Activated CD4-positive, alpha-beta T cell treated with anti-CD3 and anti-CD28 coated beads, Interleukin-2, amount 10 ng/mL, durations not matched to agents 7 days and 5 days (primary cell): ENCODE measurements at regions not wholly inside any gene's neighbourhood (a gene's known extent, or its start where the extent isn't known, plus 50 kb on each side); places are given as distances from the start of the nearest gene placed in this dataset.

Experiments
- CTCF ChIA-PET: fragments of 350-600 bp; sonication (Branson Sonifier 250); formaldehyde crosslinking; loops from one replicate; lab custom pipeline; 2021; ENCODE audit warnings: antibody characterized with exemption; lab: Charles Lee
- POLR2A ChIA-PET: fragments of 350-600 bp; sonication (Branson Sonifier 250); formaldehyde crosslinking; loops from one replicate; lab custom pipeline; 2021; ENCODE audit warnings: antibody characterized with exemption; lab: Charles Lee
- DNase-seq: peaks from one replicate; pipeline ENCODE4 v3.0.0-alpha.2; 2020
- H3K27ac Mint-ChIP-seq: one replicate; pipeline ENCODE4 v1.8.0; 2021; ENCODE audit warnings: mild to moderate bottlenecking, moderate library complexity, mixed read lengths
- H3K27me3 Mint-ChIP-seq: one replicate; pipeline ENCODE4 v1.8.0; 2021; ENCODE audit warnings: mixed read lengths
- H3K36me3 Mint-ChIP-seq: one replicate; pipeline ENCODE4 v1.8.0; 2021; ENCODE audit warnings: low read depth, mixed read lengths
- H3K4me1 Mint-ChIP-seq: one replicate; pipeline ENCODE4 v1.8.0; 2021; ENCODE audit warnings: mixed read lengths
- H3K4me3 Mint-ChIP-seq: one replicate; pipeline ENCODE4 v1.8.0; 2021; ENCODE audit warnings: mild to moderate bottlenecking, moderate library complexity, mixed read lengths
- H3K9me3 Mint-ChIP-seq: one replicate; pipeline ENCODE4 v1.8.0; 2021; ENCODE audit warnings: mixed read lengths

- no peak for DNase-seq
- H3K4me3 Mint-ChIP-seq = no peak overlapping the region
- ChIA-PET POLR2A (no interaction called here), CTCF (interaction anchor here (0.6 kb wide), 1 partner anchor 48 kb away, joined by 3 read pairs; no protein-coding TSS in a partner anchor)
- H3K36me3 Mint-ChIP-seq = no peaks in the 10 kb centered on the region
- H3K4me1 Mint-ChIP-seq = no peaks in the 10 kb centered on the region
- H3K9me3 Mint-ChIP-seq = peaks cover 3% of the 10 kb centered on the region
- no peaks in the 10 kb centered on the region for H3K27me3 Mint-ChIP-seq
- H3K27ac Mint-ChIP-seq = no peak overlapping the region
These were observed 105.7 kb upstream of the SHH start for GRCh38 chr7:155917836-155918430.

GRCh38 chr7:155916926-155917655 lies 104.8 kb upstream of the SHH start:
- no peak overlapping the region for H3K4me3 Mint-ChIP-seq
- H3K9me3 Mint-ChIP-seq = peaks cover 3% of the 10 kb centered on the region
- no peak overlapping the region for H3K27ac Mint-ChIP-seq
- DNase-seq = no peak
- no peaks in the 10 kb centered on the region for H3K27me3 Mint-ChIP-seq
- no peaks in the 10 kb centered on the region for H3K4me1 Mint-ChIP-seq
- POLR2A ChIA-PET = no interaction called here
- CTCF ChIA-PET = no interaction called here
- H3K36me3 Mint-ChIP-seq = no peaks in the 10 kb centered on the region

GRCh38 chr7:155914341-155914740 lies 102.1 kb upstream of the SHH start:
- DNase-seq = no peak
- Mint-ChIP-seq H3K36me3 (no peaks in the 10 kb centered on the region), H3K4me1 (no peaks in the 10 kb centered on the region), H3K27ac (no peak overlapping the region), H3K27me3 (no peaks in the 10 kb centered on the region), H3K4me3 (no peak overlapping the region), H3K9me3 (peaks cover 9% of the 10 kb centered on the region)
- ChIA-PET CTCF (no interaction called here), POLR2A (no interaction called here)

GRCh38 chr7:155913719-155914118 lies 101.5 kb upstream of the SHH start:
- H3K27ac Mint-ChIP-seq = no peak overlapping the region
- no peaks in the 10 kb centered on the region for H3K36me3 Mint-ChIP-seq
- DNase-seq = no peak
- H3K9me3 Mint-ChIP-seq = peaks cover 9% of the 10 kb centered on the region
- ChIA-PET POLR2A (no interaction called here), CTCF (no interaction called here)
- no peaks in the 10 kb centered on the region for H3K4me1 Mint-ChIP-seq
- no peaks in the 10 kb centered on the region for H3K27me3 Mint-ChIP-seq
- H3K4me3 Mint-ChIP-seq = no peak overlapping the region

GRCh38 chr7:155913291-155913690 lies 101.0 kb upstream of the SHH start:
- Mint-ChIP-seq H3K27me3 (no peaks in the 10 kb centered on the region), H3K4me1 (no peaks in the 10 kb centered on the region), H3K36me3 (no peaks in the 10 kb centered on the region), H3K9me3 (peaks cover 6% of the 10 kb centered on the region), H3K27ac (no peak overlapping the region), H3K4me3 (no peak overlapping the region)
- ChIA-PET CTCF (no interaction called here), POLR2A (no interaction called here)
- DNase-seq = no peak

- Mint-ChIP-seq H3K36me3 (no peaks in the 10 kb centered on the region), H3K27ac (no peak overlapping the region), H3K9me3 (peaks cover 6% of the 10 kb centered on the region), H3K4me3 (no peak overlapping the region), H3K4me1 (no peaks in the 10 kb centered on the region), H3K27me3 (no peaks in the 10 kb centered on the region)
- CTCF ChIA-PET = no interaction called here
- no peak for DNase-seq
- POLR2A ChIA-PET = no interaction called here
These were observed 99.3 kb upstream of the SHH start for GRCh38 chr7:155911471-155912105.

- Mint-ChIP-seq H3K9me3 (peaks cover 11% of the 10 kb centered on the region), H3K36me3 (no peaks in the 10 kb centered on the region), H3K4me3 (no peak overlapping the region), H3K4me1 (no peaks in the 10 kb centered on the region), H3K27me3 (no peaks in the 10 kb centered on the region), H3K27ac (no peak overlapping the region)
- ChIA-PET POLR2A (no interaction called here), CTCF (no interaction called here)
- no peak for DNase-seq
These were observed 96.1 kb upstream of the SHH start for GRCh38 chr7:155908385-155908784.

- Mint-ChIP-seq H3K36me3 (no peaks in the 10 kb centered on the region), H3K4me1 (no peaks in the 10 kb centered on the region), H3K9me3 (peaks cover 11% of the 10 kb centered on the region), H3K27me3 (no peaks in the 10 kb centered on the region), H3K27ac (no peak overlapping the region), H3K4me3 (no peak overlapping the region)
- ChIA-PET CTCF (no interaction called here), POLR2A (no interaction called here)
- no peak for DNase-seq
These were observed 95.4 kb upstream of the SHH start for GRCh38 chr7:155907450-155908200.

GRCh38 chr7:155901176-155901575 lies 88.9 kb upstream of the SHH start:
- Mint-ChIP-seq H3K36me3 (no peaks in the 10 kb centered on the region), H3K4me3 (no peak overlapping the region), H3K27ac (no peak overlapping the region), H3K9me3 (peaks cover 3% of the 10 kb centered on the region), H3K27me3 (no peaks in the 10 kb centered on the region), H3K4me1 (no peaks in the 10 kb centered on the region)
- DNase-seq = no peak
- ChIA-PET CTCF (no interaction called here), POLR2A (no interaction called here)

- no peak overlapping the region for H3K4me3 Mint-ChIP-seq
- no peak for DNase-seq
- no peaks in the 10 kb centered on the region for H3K36me3 Mint-ChIP-seq
- POLR2A ChIA-PET = interaction anchor here (0.6 kb wide), 1 partner anchor 994 kb away, joined by 3 read pairs; no protein-coding TSS in a partner anchor
- CTCF ChIA-PET = no interaction called here
- no peak overlapping the region for H3K27ac Mint-ChIP-seq
- H3K9me3 Mint-ChIP-seq = peaks cover under 1% of the 10 kb centered on the region
- H3K27me3 Mint-ChIP-seq = no peaks in the 10 kb centered on the region
- no peaks in the 10 kb centered on the region for H3K4me1 Mint-ChIP-seq
These were observed 87.3 kb upstream of the SHH start for GRCh38 chr7:155899596-155899995.

- no peaks in the 10 kb centered on the region for H3K9me3 Mint-ChIP-seq
- H3K27me3 Mint-ChIP-seq = no peaks in the 10 kb centered on the region
- no peaks in the 10 kb centered on the region for H3K4me1 Mint-ChIP-seq
- ChIA-PET CTCF (no interaction called here), POLR2A (no interaction called here)
- H3K27ac Mint-ChIP-seq = no peak overlapping the region
- no peak overlapping the region for H3K4me3 Mint-ChIP-seq
- no peaks in the 10 kb centered on the region for H3K36me3 Mint-ChIP-seq
- no peak for DNase-seq
These were observed 85.6 kb upstream of the SHH start for GRCh38 chr7:155897758-155898386.

GRCh38 chr7:155896531-155897263 lies 84.4 kb upstream of the SHH start:
- Mint-ChIP-seq H3K27ac (no peak overlapping the region), H3K27me3 (no peaks in the 10 kb centered on the region), H3K36me3 (no peaks in the 10 kb centered on the region), H3K4me3 (no peak overlapping the region), H3K9me3 (no peaks in the 10 kb centered on the region), H3K4me1 (no peaks in the 10 kb centered on the region)
- no peak for DNase-seq
- POLR2A ChIA-PET = no interaction called here
- CTCF ChIA-PET = no interaction called here
